Heart left ventricle (tissue), 16 donors: ENCODE measurements at regions not wholly inside any gene's neighbourhood (a gene's known extent, or its start where the extent isn't known, plus 50 kb on each side); places are given as distances from the start of the nearest gene placed in this dataset.

Experiments
- ATAC-seq, 4 donors: fragments of 200-7000 bp; cut with Tn5 transposase; one replicate each; pipeline ENCODE4 v1.9.1; 2020 to 2022; ENCODE audit warnings: moderate library complexity in 4 of 4, mild to moderate bottlenecking in 3 of 4, moderate number of reproducible peaks in 1 of 4
- DNase-seq, 5 donors: peaks; one replicate each; pipeline ENCODE4 v3.0.0-alpha.2; 2020
- H3K27ac ChIP-seq, 12 donors: fragments of 200-600 bp; sonication (generic) in 4 of 12; one replicate each; pipeline versions ENCODE4 v1.5.0 to v1.8.0; 2016 to 2022; ENCODE audit warnings: mild to moderate bottlenecking in 2 of 12
- H3K27me3 ChIP-seq, 9 donors: fragments of 200-600 bp; sonication (generic) in 2 of 9; one replicate each; pipeline versions ENCODE4 v1.5.1 to v1.8.0; 2016 to 2022; ENCODE audit warnings: mild to moderate bottlenecking in 3 of 9
- H3K36me3 ChIP-seq, 9 donors: fragments of 200-600 bp; sonication (generic) in 2 of 9; one replicate each; pipeline versions ENCODE4 v1.5.0 to v1.8.0; 2018 to 2022; ENCODE audit warnings: mild to moderate bottlenecking in 2 of 9
- H3K4me1 ChIP-seq, 12 donors: fragments of 200-600 bp; sonication (generic) in 4 of 12; one replicate each; pipeline versions ENCODE4 v1.5.0 to v1.8.0; 2016 to 2022; ENCODE audit warnings: mild to moderate bottlenecking in 3 of 12
- H3K4me3 ChIP-seq, 12 donors: fragments of 200-600 bp; sonication (generic) in 4 of 12; one replicate each; pipeline versions ENCODE4 v1.5.0 to v1.8.0; 2017 to 2022; ENCODE audit warnings: mild to moderate bottlenecking in 9 of 12, moderate library complexity in 4 of 12
- H3K9me3 ChIP-seq, 12 donors: fragments of 200-600 bp; sonication (generic) in 4 of 12; one replicate each; pipeline versions ENCODE4 v1.5.0 to v1.8.0; 2016 to 2022; ENCODE audit warnings: mild to moderate bottlenecking in 1 of 12
- POLR2A ChIP-seq, 2 donors: fragments of 450-650 bp; IDR thresholded peaks; one replicate each; pipeline ENCODE4 v1.6.1; 2017; ENCODE audit warnings: antibody characterized with exemption in 2 of 2, mild to moderate bottlenecking in 2 of 2, moderate library complexity in 2 of 2
- WGBS, 4 donors: extraction: QIAGEN DNeasy Blood & Tissue Kit in 2 of 4; methylation state at CpG; one replicate each; pipeline versions ENCODE4 v1.1.5 to v1.1.7; 2013 to 2018; 5-methylcytosine and 5-hydroxymethylcytosine counted together
- intact Hi-C, 10 donors: fragments of 100-400 bp; cut with DNase I; formaldehyde crosslinking; loops; one replicate each; pipeline versions ENCODE4 v1.11.1 to v1.14.2; 2022
- TF ChIP-seq, protein P1 (sequence below), 12 donors: fragments of 200-600 bp; sonication (generic) in 4 of 12; IDR thresholded peaks; one replicate each; pipeline versions ENCODE4 v1.5.0 to v1.8.0; 2018 to 2022; ENCODE audit warnings: antibody characterized with exemption in 12 of 12, mild to moderate bottlenecking in 5 of 12
- donor health status: ischemic (EF 13 %, LVEDD 7.1; RV severe dilation, severe dysfunction).
- donor health status: healthy with polysubstance abuse.
- donor health status: DM: no; HTN: yes; CAD: no.
- donor health status: DM: no; HTN: no; CAD: no.
- donor health status: ischemic (EF 25% LVEDD 6.9; RV normal size, moderate dysfunction).
- donor health status: ischemic (EF 25% LVEDD 5.7; RV mildly dilated, moderate dysfunction).
- donor health status: healthy.
- donor health status: DM: yes; HTN: yes; CAD: no.
- donor health status: ischemic (EF 35%, LVEDD 5.7; RV mildly dilated, moderate dysfunction).
- donor health status: nonischemic (EF 11% LVEDD 7.7; RV severe dilation, severe dysfunction).
- donor health status: DM: yes; HTN: yes; CAD: no.
- donor health status: PGD.
- donor health status: ischemic (EF 29% LVEDD 5.4; RV normal size, mild dysfunction).
- donor health status: nonischemic (EF 23%, LVEDD 6.1; RV moderate dilation, normal function).

DNA sequence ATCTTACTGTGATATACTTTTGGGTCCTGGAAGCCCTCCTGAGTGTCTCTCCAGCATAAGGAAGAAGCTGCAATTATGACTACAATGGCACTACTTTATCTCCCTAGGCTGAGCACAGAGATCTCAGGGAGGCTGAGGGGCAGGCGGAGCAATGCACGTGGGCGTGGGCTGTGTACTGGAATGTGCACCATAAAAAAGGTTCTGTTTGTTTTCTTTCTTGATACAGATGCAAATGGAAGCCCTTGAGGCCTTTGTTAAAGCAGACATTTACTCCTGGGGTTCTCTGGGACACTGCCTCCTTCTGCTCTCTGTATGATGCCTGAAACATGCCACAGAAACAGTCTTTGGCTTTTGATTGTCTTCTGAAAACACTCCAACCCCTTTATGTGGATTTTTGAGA, 79.1 kb upstream of the DLX2 start:
- H3K4me3 ChIP-seq = no peak overlapping the region
- H3K36me3 ChIP-seq = no peaks in the 10 kb centered on the region
- DNase-seq = no peak
- H3K27me3 ChIP-seq = no peaks in the 10 kb centered on the region
- ATAC-seq = no peak
- H3K9me3 ChIP-seq = peaks cover 0 to 19% (median 0%) of the 10 kb centered on the region in 12 donors
- H3K27ac ChIP-seq = no peak overlapping the region
- WGBS, 4 donors = 54 to 61% (median 57%) methylated on average over 3 of the region's 3 CpGs
- H3K4me1 ChIP-seq = peaks cover 0 to 14% (median 5%) of the 10 kb centered on the region in 12 donors
- no peak for TF ChIP-seq POLR2A (IDR thresholded peaks at IDR 0.05)
- TF ChIP-seq, protein P1, sequence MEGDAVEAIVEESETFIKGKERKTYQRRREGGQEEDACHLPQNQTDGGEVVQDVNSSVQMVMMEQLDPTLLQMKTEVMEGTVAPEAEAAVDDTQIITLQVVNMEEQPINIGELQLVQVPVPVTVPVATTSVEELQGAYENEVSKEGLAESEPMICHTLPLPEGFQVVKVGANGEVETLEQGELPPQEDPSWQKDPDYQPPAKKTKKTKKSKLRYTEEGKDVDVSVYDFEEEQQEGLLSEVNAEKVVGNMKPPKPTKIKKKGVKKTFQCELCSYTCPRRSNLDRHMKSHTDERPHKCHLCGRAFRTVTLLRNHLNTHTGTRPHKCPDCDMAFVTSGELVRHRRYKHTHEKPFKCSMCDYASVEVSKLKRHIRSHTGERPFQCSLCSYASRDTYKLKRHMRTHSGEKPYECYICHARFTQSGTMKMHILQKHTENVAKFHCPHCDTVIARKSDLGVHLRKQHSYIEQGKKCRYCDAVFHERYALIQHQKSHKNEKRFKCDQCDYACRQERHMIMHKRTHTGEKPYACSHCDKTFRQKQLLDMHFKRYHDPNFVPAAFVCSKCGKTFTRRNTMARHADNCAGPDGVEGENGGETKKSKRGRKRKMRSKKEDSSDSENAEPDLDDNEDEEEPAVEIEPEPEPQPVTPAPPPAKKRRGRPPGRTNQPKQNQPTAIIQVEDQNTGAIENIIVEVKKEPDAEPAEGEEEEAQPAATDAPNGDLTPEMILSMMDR (IDR thresholded peaks at IDR 0.05) = no peak
- intact Hi-C loops = no loop called here

DNA sequence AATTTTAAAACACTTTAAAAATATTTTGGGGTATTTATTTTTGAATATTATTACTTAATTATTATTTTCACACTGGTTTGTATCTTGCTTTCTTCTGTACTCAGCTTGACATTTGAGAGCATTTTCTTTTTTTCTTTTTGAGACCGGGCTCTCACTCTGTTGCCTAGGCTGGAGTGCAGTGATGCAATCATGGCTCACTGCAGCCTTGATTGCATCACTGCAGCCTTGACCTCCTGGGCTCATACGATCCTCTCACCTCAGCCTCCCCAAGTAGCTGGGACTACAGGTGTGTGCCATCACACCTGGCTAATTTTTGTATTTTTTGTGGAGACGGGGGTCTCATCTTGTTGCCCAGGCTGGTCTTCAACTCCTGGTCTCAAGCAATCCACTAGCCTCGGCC, 79.9 kb upstream of the DLX2 start:
- no peak for TF ChIP-seq POLR2A (IDR thresholded peaks at IDR 0.05)
- peaks cover 0 to 21% (median 0%) of the 10 kb centered on the region in 12 donors for H3K9me3 ChIP-seq
- H3K4me3 ChIP-seq = no peak overlapping the region
- H3K4me1 ChIP-seq = peaks cover 0 to 14% (median 5%) of the 10 kb centered on the region in 12 donors
- DNase-seq (no peak), ATAC-seq (no peak)
- intact Hi-C loops = no loop called here
- no peaks in the 10 kb centered on the region for H3K36me3 ChIP-seq
- 85 to 92% (median 90%) methylated on average over 4 of the region's 4 CpGs for WGBS, 4 donors
- H3K27me3 ChIP-seq = no peaks in the 10 kb centered on the region
- no peak overlapping the region for H3K27ac ChIP-seq

DNA sequence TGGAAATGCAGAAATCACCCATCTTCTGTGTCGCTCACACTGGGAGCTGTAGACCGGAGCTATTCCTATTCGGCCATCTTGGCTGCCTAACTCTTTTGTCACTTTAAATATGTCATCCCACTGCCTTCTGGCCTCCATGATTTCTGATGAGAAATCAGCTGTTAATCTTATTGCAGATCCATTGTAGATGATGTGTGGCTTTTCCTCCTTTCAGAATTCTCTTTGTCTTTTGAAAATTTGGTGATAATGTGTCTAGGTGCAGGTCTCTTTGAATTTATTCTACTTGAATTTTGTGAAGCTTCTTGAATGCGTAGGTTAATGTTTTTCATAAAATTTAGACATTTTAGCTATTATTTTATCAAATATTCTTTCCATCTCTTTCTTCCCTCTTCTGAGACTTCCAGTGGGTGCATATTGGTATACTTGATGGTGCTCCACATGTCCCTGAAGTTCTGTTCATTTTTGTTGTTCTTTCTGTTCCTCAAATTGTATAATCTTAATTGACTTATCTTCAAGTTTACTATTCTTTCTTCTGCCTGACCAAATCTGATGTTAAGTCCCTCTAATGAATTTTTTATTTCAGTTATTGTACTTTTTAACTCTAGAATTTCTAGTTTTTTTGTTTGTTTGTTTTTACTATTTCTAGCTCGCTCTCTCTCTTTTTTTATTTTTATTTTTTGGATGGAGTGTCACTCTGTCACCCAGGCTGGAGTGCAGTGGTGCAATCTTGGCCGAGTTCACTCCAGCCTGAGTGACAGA, 90.8 kb upstream of the DLX2 start:
- ATAC-seq = no peak
- peaks cover 0 to 5% (median 0%) of the 10 kb centered on the region in 12 donors for H3K4me1 ChIP-seq
- intact Hi-C loops = no loop called here
- H3K36me3 ChIP-seq = no peaks in the 10 kb centered on the region
- H3K9me3 ChIP-seq = peaks cover 2 to 28% (median 17%) of the 10 kb centered on the region in 12 donors
- no peak for TF ChIP-seq POLR2A (IDR thresholded peaks at IDR 0.05)
- TF ChIP-seq, protein P1 (IDR thresholded peaks at IDR 0.05) = no peak
- WGBS, 4 donors = 89 to 94% (median 90%) methylated on average over 6 of the region's 6 CpGs
- H3K4me3 ChIP-seq = no peak overlapping the region
- H3K27me3 ChIP-seq = no peaks in the 10 kb centered on the region
- H3K27ac ChIP-seq = no peak overlapping the region
- DNase-seq = no peak

DNA sequence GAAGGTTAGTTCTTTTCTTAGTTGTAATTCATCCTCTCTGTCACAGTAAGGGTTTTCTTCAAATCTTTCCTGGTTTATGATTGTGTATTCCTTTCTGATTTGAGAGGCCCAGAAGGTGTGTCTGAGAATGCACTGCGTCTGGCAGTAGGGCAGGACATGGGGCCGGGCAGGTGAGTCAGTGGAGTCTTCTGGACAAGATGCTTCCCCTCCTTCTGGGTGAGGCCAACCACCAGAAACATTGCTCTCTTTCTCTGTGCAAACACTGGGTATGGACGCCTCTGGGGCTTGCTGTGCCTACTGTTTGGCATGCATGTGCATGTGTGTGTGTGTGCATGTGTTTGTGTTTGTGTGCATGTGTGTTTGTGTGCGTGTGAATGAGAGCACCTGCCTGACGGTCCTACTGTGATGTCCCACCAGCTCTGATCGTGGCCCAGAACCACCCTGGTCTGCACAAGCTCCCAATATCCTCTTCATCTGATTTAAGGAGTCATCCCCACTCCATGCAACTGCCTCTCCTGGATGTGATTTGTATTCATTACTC, 93.2 kb upstream of the DLX2 start:
- Histone ChIP-seq H3K4me1 (peaks cover 0 to 11% (median 0%) of the 10 kb centered on the region in 12 donors), H3K36me3 (no peaks in the 10 kb centered on the region), H3K27ac (no peak overlapping the region), H3K9me3 (peaks cover 2 to 46% (median 28%) of the 10 kb centered on the region in 12 donors), H3K4me3 (no peak overlapping the region), H3K27me3 (no peaks in the 10 kb centered on the region)
- intact Hi-C loops = no loop called here
- ATAC-seq = no peak
- TF ChIP-seq, protein P1 (IDR thresholded peaks at IDR 0.05) = no peak
- no peak for DNase-seq
- 78 to 88% (median 86%) methylated on average over 6 of the region's 6 CpGs for WGBS, 4 donors
